HG03432 (cell line): ENCODE measurements at regions not wholly inside any gene's neighbourhood (a gene's known extent, or its start where the extent isn't known, plus 50 kb on each side); places are given as distances from the start of the nearest gene placed in this dataset.
"Not testable (repeated sequence)": the region's sequence is repeated elsewhere in the genome, so short reads cannot be mapped to it uniquely, and the experiment has no call there.

Experiments
- ATAC-seq: cut with Tn5 transposase; IDR thresholded peaks from one replicate; pipeline ENCODE4 v1.9.1; 2021; ENCODE audit warnings: mild to moderate bottlenecking, moderate library complexity; ENCODE audit not compliant: unreplicated experiment

DNA sequence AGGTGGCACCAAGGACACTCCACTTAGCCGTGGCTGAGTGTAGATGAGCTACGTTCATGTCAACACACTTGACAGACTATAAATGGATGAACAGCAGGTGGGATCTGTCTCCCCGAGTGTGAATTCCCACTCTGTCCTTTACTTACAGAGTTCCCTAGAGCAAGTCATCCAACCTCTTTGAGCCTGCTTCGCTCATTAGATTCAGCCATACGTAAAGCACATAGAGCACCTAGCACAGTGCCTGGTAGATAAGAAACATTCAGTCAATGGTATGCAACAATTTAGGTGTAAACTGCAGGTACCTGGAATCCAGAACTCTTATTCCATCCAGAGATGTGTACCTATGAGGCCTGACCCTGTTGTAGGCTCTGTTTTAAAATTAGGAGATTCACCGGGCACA, 227.8 kb upstream of the C16orf82 start:
- no peak for ATAC-seq

DNA sequence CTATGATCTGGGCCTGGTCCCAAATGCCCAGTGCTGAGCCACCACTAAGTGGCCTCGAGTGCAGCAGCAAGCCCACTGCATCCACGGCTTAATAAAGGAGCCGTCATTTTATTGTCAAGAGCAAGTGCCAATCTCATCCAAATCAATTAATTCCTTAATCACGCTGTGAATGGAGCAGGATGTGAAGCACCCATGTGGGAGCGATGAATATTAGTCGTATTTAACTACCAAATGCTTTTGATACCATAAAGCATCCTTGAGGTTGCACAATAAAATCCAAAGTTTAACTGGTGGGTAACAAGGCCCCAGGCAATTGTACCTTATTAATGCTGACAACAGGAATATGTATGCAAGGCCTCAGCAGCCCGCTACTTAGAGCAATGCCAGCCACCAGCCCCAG, 226.0 kb upstream of the C16orf82 start:
- ATAC-seq = no peak

- ATAC-seq = no peak
Observed at GRCh38 chr16:26856271-26856670, 210.5 kb upstream of the C16orf82 start.

DNA sequence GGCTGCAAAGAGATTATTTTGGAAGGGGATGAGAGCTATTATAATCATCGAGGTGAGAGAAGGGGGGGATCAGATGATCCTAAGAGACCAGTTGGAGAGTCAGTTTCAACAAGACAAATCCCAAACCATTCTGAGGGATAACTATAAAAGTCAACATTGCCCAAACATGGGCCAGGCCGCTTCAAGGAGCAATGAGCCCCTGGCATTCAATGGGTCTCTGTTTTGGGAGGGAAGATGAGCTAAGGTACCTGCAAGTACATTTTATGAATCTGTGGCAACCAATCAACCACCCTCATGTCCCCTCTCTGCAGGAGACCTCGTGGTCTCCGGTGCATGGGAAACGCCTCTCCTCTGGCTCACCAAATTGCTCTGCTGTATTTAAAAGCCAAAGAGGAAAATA, 209.9 kb upstream of the C16orf82 start:
- ATAC-seq = no peak

- no peak for ATAC-seq
Observed at GRCh38 chr16:26857371-26857770, 209.4 kb upstream of the C16orf82 start.

DNA sequence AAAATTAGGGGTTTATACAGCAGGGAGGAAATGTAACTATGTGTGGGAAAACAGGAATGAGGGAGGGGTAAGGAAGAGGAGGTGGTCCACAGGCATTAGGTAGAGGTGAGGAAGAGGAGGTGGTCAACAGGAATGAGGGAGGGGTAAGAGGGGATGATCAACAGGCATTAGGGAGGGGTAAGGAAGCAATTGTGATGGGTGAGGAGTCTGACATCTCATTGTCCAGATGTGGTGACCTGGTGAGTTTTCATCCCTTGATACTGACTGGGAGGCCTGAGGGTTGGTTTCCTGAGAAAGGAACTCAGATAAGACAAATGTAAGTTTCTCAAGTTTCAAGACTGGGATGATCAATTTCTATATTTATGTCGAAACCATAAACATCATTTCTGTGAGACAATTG, 206.2 kb upstream of the C16orf82 start:
- ATAC-seq = no peak

- ATAC-seq = no peak
Observed at GRCh38 chr16:26863931-26864330, 202.8 kb upstream of the C16orf82 start.

DNA sequence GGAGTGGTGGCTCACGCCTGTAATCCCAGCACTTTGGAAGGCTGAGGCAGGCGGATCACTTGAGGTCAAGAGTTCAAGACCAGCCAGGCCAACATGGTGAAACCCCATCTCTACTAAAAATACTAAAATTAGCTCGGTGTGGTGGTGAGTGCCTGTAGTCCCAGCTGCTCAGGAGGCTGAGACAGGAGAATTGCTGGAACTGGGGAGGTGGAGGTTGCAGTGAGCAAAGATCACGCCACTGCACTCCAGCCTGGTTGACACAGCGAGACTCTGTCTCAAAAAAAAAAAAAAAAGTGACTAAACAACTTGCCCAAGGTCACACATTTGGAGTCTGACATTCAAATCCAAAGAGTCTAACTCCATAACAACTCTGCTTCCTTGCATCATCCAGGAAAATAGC, 192.4 kb upstream of the C16orf82 start:
- ATAC-seq = not testable (repeated sequence)

DNA sequence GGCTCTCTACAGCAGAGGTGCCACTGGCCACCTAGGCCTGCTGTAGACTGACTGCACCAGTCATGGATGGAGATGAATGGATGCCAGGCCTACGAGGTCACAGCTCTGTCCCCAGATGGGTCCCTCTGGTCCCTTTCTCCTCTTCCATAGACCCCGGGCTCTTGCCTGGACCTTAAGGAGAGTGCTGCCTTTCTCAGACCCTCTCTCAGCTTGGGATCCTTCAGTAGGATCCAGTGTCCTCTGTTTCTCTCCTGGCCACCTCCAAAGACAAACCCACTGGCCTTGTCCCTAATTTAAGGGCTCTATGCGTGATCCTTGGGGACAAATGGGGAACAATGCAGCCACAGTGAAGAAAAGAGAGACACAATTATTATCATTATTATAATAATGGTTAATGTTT, 189.3 kb upstream of the C16orf82 start:
- ATAC-seq = no peak

- ATAC-seq = no peak
Observed at GRCh38 chr16:26885674-26886073, 181.1 kb upstream of the C16orf82 start.

- no peak for ATAC-seq
Observed at GRCh38 chr16:26889740-26890139, 177.0 kb upstream of the C16orf82 start.

DNA sequence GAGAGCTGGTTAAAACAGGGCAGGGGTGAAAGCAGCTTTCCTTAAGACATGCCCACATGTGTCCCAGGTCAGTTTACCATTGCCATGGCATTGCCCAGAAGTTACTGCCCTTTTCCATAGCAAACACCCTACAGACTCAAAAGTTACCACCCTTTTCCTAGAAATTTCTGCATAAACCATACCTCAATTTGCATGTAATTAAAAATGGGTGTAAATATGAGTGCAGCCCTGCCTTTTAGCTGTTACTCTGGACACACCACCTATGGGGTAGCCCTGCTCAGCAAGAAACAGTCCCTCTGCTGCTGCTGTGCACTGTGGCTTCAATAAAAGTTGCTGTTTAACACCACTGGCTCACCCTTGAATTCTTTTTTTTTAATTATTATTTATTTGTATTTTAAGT, 168.5 kb upstream of the C16orf82 start:
- no peak for ATAC-seq

DNA sequence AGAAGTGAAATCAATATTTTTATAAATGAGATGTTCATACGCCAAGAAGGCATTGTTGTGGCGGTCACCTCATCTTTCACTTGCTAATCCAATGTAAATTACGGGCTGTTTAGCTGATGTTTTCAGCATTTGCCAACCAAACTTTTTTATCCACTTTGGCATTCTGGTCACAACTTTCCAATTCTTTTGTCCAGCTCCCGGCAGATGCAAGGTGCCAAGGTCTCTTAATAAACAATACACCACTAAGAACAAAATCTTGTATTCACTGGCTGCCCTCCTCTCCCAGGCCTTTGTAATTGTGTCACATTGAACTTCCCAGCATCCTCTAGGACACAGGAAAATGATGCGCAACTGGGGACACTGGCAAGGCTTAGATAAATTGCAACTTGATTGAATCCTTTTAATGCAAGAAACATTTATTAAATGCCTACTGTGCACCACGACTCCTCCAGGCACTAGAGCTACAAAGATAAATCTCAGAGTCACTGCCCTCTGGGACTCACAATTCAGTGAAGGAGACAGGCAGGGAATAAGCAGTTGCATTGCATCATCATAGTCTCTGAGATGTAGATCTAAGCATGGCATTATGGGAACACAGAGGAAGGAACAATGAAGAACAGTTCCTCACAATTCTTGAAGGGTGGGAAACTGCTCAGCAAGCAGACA, 165.4 kb upstream of the C16orf82 start:
- ATAC-seq = no peak

DNA sequence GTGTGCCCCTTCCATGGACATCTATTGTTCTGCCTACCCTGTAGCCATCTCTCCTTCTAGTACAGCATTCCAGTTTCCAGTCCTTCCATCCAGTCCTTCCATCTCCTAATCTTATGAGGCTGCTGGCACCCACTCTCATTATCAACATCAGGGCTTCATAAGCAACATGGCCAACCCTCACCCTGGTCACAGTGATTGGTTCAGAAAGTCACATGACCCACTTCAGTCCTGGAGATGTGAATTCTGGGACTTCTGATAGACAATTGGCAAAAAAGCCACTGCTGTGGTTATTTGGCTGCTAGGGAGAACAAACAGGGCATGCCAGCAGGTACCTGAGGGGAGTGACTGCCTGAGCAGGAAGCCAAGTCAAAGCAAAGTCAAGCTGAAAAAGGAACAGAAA, 164.7 kb upstream of the C16orf82 start:
- ATAC-seq = no peak

- ATAC-seq = no peak
Observed at GRCh38 chr16:26905336-26905735, 161.4 kb upstream of the C16orf82 start.

GRCh38 chr16:26909623-26910022, 157.1 kb upstream of the C16orf82 start:
- no peak for ATAC-seq

- no peak for ATAC-seq
Observed at GRCh38 chr16:26911436-26911835, 155.3 kb upstream of the C16orf82 start.

DNA sequence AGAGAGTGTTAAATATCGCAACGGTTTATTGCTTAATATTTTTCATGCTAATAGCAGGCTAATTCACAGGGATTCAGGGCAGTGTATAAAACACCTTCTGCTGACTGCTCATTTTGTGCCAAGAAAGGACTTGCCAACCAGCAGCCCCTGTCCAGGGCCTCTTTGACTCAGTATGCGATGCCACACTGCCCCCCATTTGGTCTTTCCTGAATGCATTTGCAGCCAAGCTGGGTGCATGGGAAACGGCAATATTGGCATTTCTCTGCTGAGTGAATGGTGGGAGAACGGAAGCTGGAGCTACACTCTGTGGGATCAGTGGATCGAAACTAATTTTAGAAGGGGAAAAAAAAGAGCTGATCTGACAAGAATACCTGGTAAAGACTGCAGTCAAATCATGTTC, 152.9 kb upstream of the C16orf82 start:
- ATAC-seq = no peak

DNA sequence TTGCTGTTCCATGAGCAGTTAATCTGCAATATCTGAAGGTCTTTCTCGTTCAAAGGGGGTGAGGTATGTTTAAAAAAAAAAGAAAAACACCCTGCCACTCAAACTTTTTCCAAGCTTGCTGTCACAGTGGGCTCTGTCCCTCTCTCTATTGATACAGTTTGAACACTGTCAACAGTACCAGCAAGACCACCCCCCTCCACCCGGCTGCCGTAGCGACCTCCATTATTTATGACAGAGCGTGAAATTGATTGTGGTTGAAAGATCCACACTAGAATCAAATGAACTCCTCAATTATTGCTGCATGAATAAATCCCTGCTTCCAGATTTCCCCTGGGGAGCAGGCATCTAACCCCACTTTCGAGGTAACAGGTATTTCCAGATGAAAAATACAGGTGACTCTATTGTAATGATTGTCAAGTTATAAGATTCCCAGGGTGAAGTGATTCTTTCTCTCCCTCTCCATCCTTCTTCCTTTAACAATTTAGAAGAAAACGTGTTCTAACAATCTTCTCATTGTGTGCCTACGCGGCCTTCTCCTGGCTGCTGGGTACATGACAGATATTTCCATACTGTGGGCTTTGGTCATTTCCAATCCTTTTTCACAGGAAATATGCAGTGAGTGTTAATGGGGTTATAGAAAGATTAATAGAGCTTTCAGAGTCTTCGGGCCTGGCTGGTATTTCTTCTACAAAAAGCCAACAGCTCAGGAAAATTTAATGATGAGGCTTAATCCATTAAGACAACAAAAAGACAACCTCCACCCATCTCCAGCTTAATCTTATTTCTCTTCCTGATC, 135.7 kb upstream of the C16orf82 start:
- no peak for ATAC-seq

GRCh38 chr16:26950636-26951035, 116.1 kb upstream of the C16orf82 start:
- ATAC-seq = no peak

- ATAC-seq = no peak
Observed at GRCh38 chr16:26951950-26952349, 114.8 kb upstream of the C16orf82 start.

- ATAC-seq = no peak
Observed at GRCh38 chr16:26952411-26952810, 114.3 kb upstream of the C16orf82 start.
